Urothelium cell line (cell line): ENCODE measurements at regions not wholly inside any gene's neighbourhood (a gene's known extent, or its start where the extent isn't known, plus 50 kb on each side); places are given as distances from the start of the nearest gene placed in this dataset.

ENCODE experiments used
- DNase-seq: peaks from one replicate; pipeline ENCODE4 v3.0.0; 2011; ENCODE audit warnings: low spot score, mixed read lengths
- FAIRE-seq: peaks from 2 replicates; lab custom pipeline; 2011; peaks lifted over from hg19 to GRCh38; lab: Jason Lieb, UNC

DNA sequence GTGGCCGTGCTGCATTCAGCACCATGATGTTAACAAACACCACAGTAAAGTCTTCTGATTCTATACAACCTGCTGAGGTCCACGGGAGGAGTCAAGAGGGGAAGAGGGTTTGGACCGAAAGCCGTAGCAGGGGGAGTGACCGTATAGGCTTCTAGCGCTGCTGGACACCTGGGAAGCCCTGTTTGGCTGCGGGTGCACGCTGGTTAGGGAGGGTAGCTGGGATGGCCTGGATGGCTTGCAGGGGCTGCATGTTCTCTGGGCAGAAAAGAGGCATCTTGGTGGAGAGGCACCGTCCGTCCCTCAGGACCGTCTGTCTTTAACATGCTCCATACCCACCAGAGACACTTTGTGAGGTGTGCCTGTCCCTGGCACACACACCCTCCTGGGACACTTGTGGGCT, 251.0 kb upstream of the IRX1 start:
- DNase-seq (no peak), FAIRE-seq (no peak)

GRCh38 chr5:3343911-3344310, 251.7 kb upstream of the IRX1 start:
- FAIRE-seq (no peak), DNase-seq (no peak)

DNA sequence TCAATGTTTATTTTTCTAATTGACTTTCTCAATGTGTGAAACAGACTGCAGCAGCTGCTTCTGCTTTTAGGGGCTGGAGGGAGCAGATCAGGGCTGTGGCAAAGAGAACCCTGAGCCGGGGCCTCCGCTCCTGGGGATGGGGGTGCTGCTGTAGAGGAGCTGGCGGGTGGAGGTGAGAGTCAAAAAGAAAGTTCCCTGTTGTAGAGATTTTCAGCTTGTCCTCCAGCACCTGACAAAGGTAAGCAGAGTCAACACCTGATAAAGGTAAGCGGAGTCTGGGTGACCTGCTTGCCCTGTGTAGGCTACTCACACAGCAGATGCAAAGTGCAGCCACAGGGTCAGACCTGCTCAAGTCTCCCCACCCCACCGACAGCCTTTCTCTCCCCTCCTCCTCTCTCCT, 252.4 kb upstream of the IRX1 start:
- FAIRE-seq (no peak), DNase-seq (no peak)

- peak; percentile 50 for FAIRE-seq
- no peak for DNase-seq
Measured at GRCh38 chr5:3342271-3343100, 253.1 kb upstream of the IRX1 start.

DNA sequence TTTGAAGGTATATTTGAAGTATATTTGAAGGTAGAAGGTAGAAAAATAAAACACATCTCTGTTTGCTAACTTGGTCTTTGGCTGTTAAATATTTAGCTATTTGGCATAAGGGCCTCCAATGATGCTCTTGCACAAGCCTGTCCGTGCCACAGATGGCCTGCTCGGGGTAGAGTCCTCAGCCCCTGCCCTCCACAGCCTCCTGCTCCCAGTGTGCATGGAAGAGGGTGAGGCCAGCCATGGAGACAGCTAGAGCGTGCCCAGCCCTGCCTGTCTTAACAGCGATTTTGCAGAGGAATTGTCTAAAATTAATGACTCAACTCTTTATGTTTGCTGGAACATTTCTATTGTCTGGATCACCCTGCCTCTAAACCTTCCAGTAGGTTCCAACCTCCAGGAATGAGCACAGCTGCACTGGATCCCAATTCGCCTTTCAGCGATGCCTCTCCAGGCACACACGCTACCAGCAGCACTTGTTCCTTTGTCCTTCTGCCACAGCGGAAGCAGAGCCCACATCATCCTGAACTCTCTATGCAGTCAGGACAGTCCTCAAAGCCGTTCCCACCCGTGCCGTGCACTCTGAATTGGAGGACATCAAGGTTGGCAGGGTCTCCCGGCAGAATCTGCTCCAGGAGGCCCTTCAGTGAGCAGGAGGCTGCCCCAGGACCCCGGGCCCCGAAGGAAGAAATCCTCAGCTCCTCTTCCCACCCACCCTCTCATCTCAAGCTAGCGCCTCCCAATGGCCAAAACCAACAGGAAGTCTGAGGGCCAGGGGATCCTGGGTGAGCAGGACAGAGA, 254.0 kb upstream of the IRX1 start:
- FAIRE-seq (peak; percentile 67), DNase-seq (no peak)

- no peak for FAIRE-seq
Measured at GRCh38 chr5:3340471-3340870, 255.2 kb upstream of the IRX1 start.

DNA sequence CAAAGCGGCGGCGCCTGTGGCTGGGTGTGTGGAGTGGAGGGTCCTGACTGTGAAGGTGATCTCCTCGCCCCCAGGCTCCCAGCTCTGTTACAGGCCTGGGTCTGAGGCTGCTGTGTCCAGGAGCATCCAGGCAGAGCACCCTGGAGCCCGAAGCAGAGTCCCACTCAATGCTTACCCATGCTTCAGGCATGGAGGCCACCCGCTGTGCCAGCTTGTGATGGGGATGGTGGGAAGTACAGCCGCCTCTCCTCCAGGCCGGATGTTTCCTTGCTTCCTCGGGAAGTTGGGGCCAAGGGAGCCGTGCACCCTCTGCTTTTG, 255.9 kb upstream of the IRX1 start:
- no peak for DNase-seq
- no peak for FAIRE-seq

More at GRCh38 chr5:3340471-3340870, 255.2 kb upstream of the IRX1 start:
- DNase-seq: no peak

GRCh38 chr5:3339092-3339797, 256.4 kb upstream of the IRX1 start:
- DNase-seq (no peak), FAIRE-seq (no peak)

GRCh38 chr5:3337812-3338541, 257.7 kb upstream of the IRX1 start:
- DNase-seq (no peak), FAIRE-seq (no peak)

GRCh38 chr5:3336666-3337065, 259.0 kb upstream of the IRX1 start:
- DNase-seq: no peak
- FAIRE-seq: no peak

- DNase-seq (no peak), FAIRE-seq (no peak)
Measured at GRCh38 chr5:3335301-3335700, 260.3 kb upstream of the IRX1 start.

GRCh38 chr5:3333836-3334235, 261.8 kb upstream of the IRX1 start:
- FAIRE-seq (no peak), DNase-seq (no peak)

DNA sequence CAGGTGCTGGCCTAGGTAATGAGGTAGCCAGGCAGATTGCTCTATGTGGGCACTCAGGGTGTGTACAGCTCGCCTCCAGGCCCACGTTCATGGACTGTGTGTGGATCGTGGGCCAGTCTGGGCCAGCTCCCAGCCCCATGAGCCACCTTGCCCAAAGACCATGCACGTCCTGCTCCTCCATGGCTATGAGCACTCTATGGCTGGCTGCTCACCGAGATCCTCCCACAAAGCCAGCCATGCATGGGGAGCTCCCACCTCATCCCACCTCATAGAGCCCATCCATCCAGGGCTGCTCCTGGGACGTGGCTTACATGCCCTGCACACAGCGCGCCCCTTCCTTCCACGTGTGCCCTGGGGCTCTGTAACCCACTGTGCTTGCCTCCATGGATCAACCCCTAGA, 262.5 kb upstream of the IRX1 start:
- DNase-seq: no peak

GRCh38 chr5:3331819-3332218, 263.8 kb upstream of the IRX1 start:
- no peak for DNase-seq
- no peak for FAIRE-seq

More for the DNA sequence above, 262.5 kb upstream of the IRX1 start:
- no peak for FAIRE-seq

GRCh38 chr5:3330442-3330841, 265.2 kb upstream of the IRX1 start:
- no peak for DNase-seq
- no peak for FAIRE-seq

DNA sequence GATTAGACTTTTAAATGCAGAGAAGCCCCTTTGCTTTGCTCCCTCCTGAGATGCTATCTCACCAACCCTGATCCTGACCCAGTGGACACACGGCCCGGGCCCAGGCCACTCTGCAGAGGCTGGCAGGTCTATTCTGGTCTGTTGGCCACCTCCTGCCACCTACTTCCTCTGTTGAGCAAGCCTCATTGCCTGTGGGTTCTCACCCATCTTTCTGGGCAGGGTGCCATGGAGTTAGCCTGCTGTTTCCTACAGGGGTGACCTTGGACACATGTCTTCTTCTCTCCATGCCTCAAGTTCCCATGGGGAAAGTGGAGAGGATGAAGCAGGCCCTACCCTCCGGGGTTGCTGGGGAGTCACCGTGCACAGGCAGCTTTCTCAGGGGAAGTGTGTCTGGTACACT, 266.2 kb upstream of the IRX1 start:
- no peak for FAIRE-seq
- no peak for DNase-seq

DNA sequence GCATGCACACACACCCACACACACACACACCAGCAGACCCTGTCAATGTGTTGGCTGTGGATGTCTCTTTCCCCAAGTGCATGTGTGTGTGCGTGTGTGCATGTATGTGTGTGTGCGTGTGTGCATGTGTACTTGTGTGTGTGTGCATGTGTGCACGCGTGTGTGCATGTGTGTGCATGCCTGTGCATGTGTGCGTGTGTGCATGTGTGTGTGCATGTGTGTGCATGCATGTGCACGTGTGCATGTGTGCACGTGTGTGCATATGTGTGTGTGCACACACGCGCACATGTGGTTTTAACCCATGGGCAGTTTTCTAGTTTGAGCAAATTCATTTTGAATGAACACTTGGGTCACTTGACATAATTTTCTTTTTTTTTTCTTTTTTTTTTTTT, 268.8 kb upstream of the IRX1 start:
- no peak for FAIRE-seq
- DNase-seq: no peak

GRCh38 chr5:3325972-3326840, 269.4 kb upstream of the IRX1 start:
- no peak for DNase-seq
- FAIRE-seq: no peak

DNA sequence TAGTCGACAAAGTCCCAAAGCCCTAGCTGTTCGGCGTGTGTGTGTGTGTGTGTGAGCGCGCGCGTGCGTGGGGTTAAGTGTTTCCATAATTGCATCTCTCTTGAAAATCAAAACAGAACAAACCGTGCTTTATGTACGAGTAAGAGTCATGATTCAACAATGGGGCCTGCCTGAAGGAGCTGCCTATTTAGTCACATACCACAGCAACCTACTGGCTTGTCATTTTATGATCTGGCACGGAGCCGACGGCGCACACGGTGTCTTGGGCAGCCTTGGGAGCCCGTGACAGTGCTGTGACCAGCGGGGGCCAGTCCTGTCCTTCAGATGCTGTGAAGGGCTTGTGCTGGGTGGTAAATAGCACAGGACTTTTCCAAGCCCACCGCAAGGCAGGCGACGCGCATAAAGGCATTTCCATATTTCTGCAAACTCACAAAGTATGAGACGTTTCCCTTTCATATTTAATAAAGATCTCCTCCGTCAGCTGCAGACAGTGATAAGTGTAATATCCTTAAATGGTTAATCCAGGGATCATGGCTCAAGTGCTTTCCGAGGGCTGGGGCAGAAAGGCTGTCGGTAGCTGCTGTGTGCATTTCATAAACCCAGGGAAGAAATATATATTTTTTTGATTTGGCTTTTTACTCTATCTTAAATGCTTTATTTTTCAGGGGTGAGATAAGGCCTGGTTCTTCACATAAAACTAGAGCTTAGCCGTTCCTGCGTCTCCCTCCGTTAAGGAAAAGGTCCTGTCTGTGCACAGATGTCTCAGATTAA, 270.2 kb upstream of the IRX1 start:
- DNase-seq (peak; percentile 79), FAIRE-seq (peak; percentile 62)
